HG03097 (cell line): ENCODE measurements at regions not wholly inside any gene's neighbourhood (a gene's known extent, or its start where the extent isn't known, plus 50 kb on each side); places are given as distances from the start of the nearest gene placed in this dataset.

ENCODE experiments used
- ATAC-seq: cut with Tn5 transposase; IDR thresholded peaks from one replicate; pipeline ENCODE4 v1.9.1; 2021; ENCODE audit not compliant: unreplicated experiment, low FRiP score

- ATAC-seq = no peak
Observed at GRCh38 chr19:46944123-46944748, 75.4 kb upstream of the NPAS1 start.

- no peak for ATAC-seq
Observed at GRCh38 chr19:46944918-46945628, 74.6 kb upstream of the NPAS1 start.

- no peak for ATAC-seq
Observed at GRCh38 chr19:46945694-46946489, 73.7 kb upstream of the NPAS1 start.

GRCh38 chr19:46946611-46947238 lies 72.9 kb upstream of the NPAS1 start:
- no peak for ATAC-seq

GRCh38 chr19:46947866-46948265 lies 71.8 kb upstream of the NPAS1 start:
- no peak for ATAC-seq

GRCh38 chr19:46950526-46951170 lies 69.0 kb upstream of the NPAS1 start:
- ATAC-seq = no peak

GRCh38 chr19:46951171-46951986 lies 68.3 kb upstream of the NPAS1 start:
- ATAC-seq = no peak

- no peak for ATAC-seq
Observed at GRCh38 chr19:46952874-46953273, 66.8 kb upstream of the NPAS1 start.

- ATAC-seq = peak; percentile 8
Observed at GRCh38 chr19:46953955-46954501, 65.6 kb upstream of the NPAS1 start.

- ATAC-seq = peak; percentile 44
Observed at GRCh38 chr19:46954502-46954992, 65.1 kb upstream of the NPAS1 start.

- ATAC-seq = peak; percentile 46
Observed at GRCh38 chr19:46954993-46955812, 64.4 kb upstream of the NPAS1 start.

- no peak for ATAC-seq
Observed at GRCh38 chr19:46955813-46956371, 63.7 kb upstream of the NPAS1 start.

- no peak for ATAC-seq
Observed at GRCh38 chr19:46958532-46958931, 61.1 kb upstream of the NPAS1 start.

- ATAC-seq = no peak
Observed at GRCh38 chr19:46959894-46960556, 59.6 kb upstream of the NPAS1 start.

- no peak for ATAC-seq
Observed at GRCh38 chr19:46962030-46962570, 57.5 kb upstream of the NPAS1 start.

- ATAC-seq = no peak
Observed at GRCh38 chr19:46963093-46963734, 56.4 kb upstream of the NPAS1 start.

- ATAC-seq = no peak
Observed at GRCh38 chr19:46967578-46968032, 52.0 kb upstream of the NPAS1 start.
